AG09309 (cell line): ENCODE measurements at regions not wholly inside any gene's neighbourhood (a gene's known extent, or its start where the extent isn't known, plus 50 kb on each side); places are given as distances from the start of the nearest gene placed in this dataset.
"Not testable (repeated sequence)": the region's sequence is repeated elsewhere in the genome, so short reads cannot be mapped to it uniquely, and the experiment has no call there.

Experiments used
- DNase-seq: peaks from one replicate; pipeline ENCODE4 v3.0.0-alpha.2; 2010; ENCODE audit warnings: low read depth
- H3K4me3 ChIP-seq: 2 replicates; pipeline ENCODE4 v1.5.1; 2011; ENCODE audit warnings: mild to moderate bottlenecking, low read depth, low read length, moderate library complexity; ENCODE audit not compliant: control insufficient read depth
- TF ChIP-seq, protein P1 (sequence below): IDR thresholded peaks from 2 replicates; pipeline ENCODE4 v1.5.1; 2011; ENCODE audit warnings: mild to moderate bottlenecking, low read depth, low read length, inconsistent platforms; ENCODE audit not compliant: insufficient read depth, control insufficient read depth; ENCODE audit errors: missing control alignments

DNA sequence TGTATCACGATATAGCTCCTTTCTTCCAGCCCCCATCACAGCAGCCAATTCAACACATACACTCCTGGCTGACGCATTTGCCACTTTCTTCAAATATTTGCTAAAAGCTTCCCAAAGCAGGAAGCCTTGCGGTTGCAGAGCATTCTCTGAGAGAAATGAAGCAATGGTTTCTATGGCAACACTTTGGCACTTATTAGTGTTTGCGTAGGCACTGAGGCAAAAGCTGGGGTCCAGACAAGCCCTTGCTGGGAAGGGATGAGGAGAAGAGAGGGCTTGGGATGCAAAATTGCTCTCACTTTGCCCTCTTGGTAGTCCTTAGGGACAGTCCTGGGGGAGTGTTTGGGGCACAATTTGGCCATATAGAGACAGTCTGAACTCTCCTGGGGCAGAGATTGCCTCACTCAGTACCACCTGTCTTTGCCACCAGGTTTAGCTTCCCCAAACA is 55.0 kb upstream of the PAK3 start:
- TF ChIP-seq, protein P1, sequence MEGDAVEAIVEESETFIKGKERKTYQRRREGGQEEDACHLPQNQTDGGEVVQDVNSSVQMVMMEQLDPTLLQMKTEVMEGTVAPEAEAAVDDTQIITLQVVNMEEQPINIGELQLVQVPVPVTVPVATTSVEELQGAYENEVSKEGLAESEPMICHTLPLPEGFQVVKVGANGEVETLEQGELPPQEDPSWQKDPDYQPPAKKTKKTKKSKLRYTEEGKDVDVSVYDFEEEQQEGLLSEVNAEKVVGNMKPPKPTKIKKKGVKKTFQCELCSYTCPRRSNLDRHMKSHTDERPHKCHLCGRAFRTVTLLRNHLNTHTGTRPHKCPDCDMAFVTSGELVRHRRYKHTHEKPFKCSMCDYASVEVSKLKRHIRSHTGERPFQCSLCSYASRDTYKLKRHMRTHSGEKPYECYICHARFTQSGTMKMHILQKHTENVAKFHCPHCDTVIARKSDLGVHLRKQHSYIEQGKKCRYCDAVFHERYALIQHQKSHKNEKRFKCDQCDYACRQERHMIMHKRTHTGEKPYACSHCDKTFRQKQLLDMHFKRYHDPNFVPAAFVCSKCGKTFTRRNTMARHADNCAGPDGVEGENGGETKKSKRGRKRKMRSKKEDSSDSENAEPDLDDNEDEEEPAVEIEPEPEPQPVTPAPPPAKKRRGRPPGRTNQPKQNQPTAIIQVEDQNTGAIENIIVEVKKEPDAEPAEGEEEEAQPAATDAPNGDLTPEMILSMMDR = no peak
- DNase-seq = peak; percentile 87
- H3K4me3 ChIP-seq = no peak overlapping the region

DNA sequence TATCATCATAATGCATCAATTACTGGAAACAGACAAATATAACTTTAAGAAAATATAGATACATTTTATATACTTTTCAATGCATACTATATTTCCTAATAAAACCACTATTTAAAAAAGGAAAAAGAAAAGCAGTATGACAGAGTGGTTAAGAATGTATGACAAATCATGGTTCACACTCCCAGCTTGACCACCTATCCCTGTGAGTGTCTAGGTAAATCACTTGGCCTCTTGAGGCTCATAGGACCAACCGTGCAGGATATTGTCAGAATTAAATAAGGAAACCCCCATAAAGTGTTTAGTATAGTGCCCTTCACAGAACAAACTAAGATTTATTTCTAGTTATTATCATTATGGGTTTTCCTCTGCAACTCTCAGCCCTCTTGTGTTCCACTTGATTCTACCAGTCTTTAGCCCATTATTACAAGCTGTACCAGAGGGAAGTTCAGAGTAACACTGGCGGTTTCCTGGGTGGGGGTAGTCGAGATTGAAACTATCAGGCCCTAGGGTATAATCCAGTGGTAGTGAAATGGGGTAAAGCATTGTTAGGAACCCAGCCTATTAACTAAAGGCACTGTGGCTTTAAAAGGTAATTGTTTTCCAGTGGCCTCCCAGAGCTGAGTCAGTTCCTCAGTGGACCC is 55.5 kb upstream of the PAK3 start:
- TF ChIP-seq, protein P1 = no peak
- H3K4me3 ChIP-seq = no peak overlapping the region
- DNase-seq = no peak

DNA sequence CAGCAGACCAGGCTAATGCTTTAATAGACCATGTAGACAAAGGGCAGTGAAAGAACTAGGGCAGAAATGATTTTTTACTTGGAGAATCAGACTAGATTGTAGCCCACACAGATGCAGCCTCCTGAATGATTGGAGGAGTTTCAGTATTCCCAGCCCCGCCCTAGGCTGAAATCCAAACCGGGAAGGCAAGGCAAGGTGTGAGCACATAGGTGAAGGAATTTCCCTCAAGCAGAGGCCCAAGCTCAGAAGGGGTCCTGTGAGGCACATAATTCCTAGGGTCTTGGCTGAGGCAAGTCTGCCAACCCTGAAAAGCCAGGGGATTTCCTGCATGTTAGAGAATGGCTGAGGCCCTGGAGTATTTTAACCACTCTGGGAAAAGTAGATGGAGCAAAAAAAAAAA is 56.4 kb upstream of the PAK3 start:
- no peak overlapping the region for H3K4me3 ChIP-seq
- TF ChIP-seq, protein P1 = no peak
- no peak for DNase-seq

DNA sequence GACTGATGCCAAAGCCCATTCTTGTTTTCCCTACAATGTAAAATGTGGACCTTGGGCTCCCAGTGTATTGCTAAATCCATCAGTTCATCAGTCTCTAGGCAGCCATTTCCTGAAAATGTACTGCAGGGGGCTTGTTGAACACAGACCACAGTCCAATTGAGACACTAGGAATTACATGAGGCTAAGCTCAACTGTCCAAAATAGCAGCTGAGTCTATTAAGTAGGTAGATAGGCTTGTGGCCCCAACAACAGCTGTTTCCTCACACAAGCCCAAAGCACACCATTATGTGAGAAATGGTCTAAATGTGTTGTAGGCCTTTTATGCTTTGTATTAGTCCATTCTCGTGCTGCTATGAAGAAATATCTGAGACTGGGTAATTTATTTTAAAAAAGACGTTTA is 60.0 kb upstream of the PAK3 start:
- no peak for DNase-seq
- TF ChIP-seq, protein P1 = no peak
- no peak overlapping the region for H3K4me3 ChIP-seq

DNA sequence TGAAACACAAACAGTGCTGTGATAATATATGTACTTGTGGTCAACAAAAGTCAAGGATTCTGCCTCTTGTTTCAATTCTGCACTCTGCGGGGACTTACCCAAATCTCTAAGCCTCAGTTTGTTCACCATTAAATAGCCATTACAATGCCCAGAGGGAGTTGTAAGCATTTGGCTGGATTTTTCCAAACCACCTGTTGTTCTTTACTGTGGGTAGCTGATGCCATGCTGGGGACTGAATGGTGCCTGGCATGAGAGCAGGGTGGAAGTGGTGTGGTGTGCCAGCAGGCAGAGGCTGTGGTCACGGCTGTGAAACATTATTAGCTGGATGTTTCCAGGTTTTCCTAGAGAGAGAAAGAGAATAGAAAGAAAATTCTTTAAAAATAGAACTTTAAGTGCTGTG is 60.7 kb upstream of the PAK3 start:
- DNase-seq = no peak
- no peak overlapping the region for H3K4me3 ChIP-seq
- TF ChIP-seq, protein P1 = no peak

DNA sequence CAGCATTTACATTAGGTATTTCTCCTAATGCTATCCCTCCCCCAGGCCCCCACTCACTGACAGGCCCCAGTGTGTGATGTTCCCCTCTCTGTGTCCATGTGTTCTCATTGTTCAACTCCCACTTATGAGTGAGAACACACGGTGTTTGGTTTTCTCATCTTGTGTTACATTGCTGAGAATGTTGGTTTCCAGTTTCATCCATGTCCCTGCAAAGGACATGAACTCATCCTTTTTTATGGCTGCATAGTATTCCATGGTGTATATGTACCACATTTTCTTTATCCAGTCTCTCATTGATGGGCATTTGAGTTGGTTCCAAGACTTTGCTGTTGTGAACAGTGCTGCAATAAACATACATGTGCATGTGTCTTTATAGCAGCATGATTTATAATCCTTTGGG is 73.0 kb upstream of the PAK3 start:
- not testable (repeated sequence) for H3K4me3 ChIP-seq, DNase-seq

DNA sequence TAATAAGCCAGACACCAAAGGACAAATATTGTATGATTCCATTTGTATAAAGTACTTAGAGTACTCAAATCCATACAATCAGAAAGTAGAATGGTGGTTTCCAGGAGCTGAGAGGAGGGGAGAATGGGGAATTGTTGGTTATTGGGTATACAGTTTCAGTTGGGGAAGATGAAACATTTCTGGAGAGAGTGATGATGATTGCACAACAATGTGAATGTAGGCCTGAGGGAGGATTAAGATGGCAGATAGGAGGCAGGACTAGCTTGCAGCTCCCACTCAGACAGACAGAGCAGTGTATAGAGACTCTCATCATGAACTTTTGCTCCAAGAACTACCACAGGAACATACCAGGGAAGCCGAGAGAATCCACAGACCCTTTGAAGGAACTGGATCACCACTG is 75.7 kb upstream of the PAK3 start:
- no peak overlapping the region for H3K4me3 ChIP-seq
- TF ChIP-seq, protein P1 = no peak
- no peak for DNase-seq
